ENCODE measurements at regions not wholly inside any gene's neighbourhood (a gene's known extent, or its start where the extent isn't known, plus 50 kb on each side); places are given as distances from the start of the nearest gene placed in this dataset.

- H3K27me3 Mint-ChIP-seq (ENCODE audit: low read depth): peaks cover 47% of the 10 kb centered on the region
- TF ChIP-seq GTF2I (CRISPR knock-in tag; conservative IDR thresholded peaks at IDR 0.05): no peak
- no peak for TF ChIP-seq PRRX2 (CRISPR knock-in tag; IDR thresholded peaks at IDR 0.05)
- TF ChIP-seq ZNF396 (CRISPR knock-in tag; IDR thresholded peaks at IDR 0.05; ENCODE audit: borderline replicate concordance): no peak
- TF ChIP-seq NR1H2 (CRISPR knock-in tag; IDR thresholded peaks at IDR 0.05): no peak
- no peak for TF ChIP-seq ZBTB43 (CRISPR knock-in tag; IDR thresholded peaks at IDR 0.05)
- no peak for TF ChIP-seq ZNF425 (CRISPR knock-in tag; conservative IDR thresholded peaks at IDR 0.05)
- TF ChIP-seq ZNF219 (CRISPR knock-in tag; IDR thresholded peaks at IDR 0.05; ENCODE audit: borderline replicate concordance): no peak
- no peak for TF ChIP-seq ZNF121 (CRISPR knock-in tag; IDR thresholded peaks at IDR 0.05)
- TF ChIP-seq, protein P1, sequence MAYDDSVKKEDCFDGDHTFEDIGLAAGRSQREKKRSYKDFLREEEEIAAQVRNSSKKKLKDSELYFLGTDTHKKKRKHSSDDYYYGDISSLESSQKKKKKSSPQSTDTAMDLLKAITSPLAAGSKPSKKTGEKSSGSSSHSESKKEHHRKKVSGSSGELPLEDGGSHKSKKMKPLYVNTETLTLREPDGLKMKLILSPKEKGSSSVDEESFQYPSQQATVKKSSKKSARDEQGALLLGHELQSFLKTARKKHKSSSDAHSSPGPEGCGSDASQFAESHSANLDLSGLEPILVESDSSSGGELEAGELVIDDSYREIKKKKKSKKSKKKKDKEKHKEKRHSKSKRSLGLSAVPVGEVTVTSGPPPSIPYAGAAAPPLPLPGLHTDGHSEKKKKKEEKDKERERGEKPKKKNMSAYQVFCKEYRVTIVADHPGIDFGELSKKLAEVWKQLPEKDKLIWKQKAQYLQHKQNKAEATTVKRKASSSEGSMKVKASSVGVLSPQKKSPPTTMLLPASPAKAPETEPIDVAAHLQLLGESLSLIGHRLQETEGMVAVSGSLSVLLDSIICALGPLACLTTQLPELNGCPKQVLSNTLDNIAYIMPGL (CRISPR knock-in tag; IDR thresholded peaks at IDR 0.05): no peak
- TF ChIP-seq FOXP1 (CRISPR knock-in tag; IDR thresholded peaks at IDR 0.05; ENCODE audit: borderline replicate concordance): no peak
- no peak for TF ChIP-seq GABPB1 (CRISPR knock-in tag; IDR thresholded peaks at IDR 0.05)
- no peak for TF ChIP-seq SP1 (CRISPR knock-in tag; conservative IDR thresholded peaks at IDR 0.05)
- no peak for TF ChIP-seq NFATC4 (CRISPR knock-in tag; IDR thresholded peaks at IDR 0.05)
- TF ChIP-seq USF1 (CRISPR knock-in tag; IDR thresholded peaks at IDR 0.05): no peak
- no peak for TF ChIP-seq FOXK1 (CRISPR knock-in tag; IDR thresholded peaks at IDR 0.05)
- no peak for TF ChIP-seq SOX15 (CRISPR knock-in tag; IDR thresholded peaks at IDR 0.05)
- TF ChIP-seq ZMAT4 (CRISPR knock-in tag; IDR thresholded peaks at IDR 0.05): no peak
- H3K27ac Mint-ChIP-seq: no peak overlapping the region
- no peak for ATAC-seq
- H3K4me3 Mint-ChIP-seq: no peak overlapping the region
- H3K4me1 Mint-ChIP-seq: no peaks in the 10 kb centered on the region
- CTCF ChIA-PET: no interaction called here
- peaks cover 59% of the 10 kb centered on the region for H3K9me3 Mint-ChIP-seq
- no peak for DNase-seq (ENCODE audit: low spot score)
- POLR2A ChIA-PET: no interaction called here
- peaks cover 66% of the 10 kb centered on the region for H3K36me3 Mint-ChIP-seq
Observed at GRCh38 chr20:29301624-29302259, 1955.7 kb upstream of the DEFB115 start.

DNA sequence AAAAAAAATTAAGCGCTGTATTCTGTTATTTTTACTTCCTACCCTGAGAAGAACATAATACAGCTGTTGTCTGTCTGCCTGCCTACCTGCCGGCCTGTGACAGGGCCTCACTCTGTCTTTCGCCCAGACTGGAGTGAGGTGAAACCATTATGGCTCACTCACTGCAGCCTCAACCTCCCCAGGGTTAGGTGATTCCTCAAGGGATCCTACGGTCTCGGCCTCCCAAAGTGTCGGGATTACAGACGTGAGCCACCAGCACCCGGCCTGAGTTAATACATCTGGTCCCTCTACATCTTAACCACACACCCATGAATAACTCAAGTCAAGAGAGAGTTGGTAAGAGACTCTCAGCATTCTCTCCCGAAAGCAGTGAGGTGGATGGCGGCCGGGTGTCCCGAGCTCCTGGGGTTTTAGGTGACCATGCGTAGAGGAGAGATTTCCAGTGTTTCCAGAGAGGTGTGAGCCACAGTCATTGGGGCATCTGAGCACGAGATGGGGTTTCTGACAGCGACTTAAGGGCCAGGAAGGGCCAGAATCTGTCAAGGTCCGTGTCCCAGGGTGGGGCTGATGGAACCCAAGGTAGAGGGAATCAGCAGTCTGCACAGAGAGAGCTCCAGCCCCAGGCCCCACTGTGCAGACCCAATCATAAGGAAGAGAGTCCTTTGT is 1954.4 kb upstream of the DEFB115 start:
- DNase-seq (ENCODE audit: low spot score) (no peak), ATAC-seq (no peak)
- Mint-ChIP-seq H3K9me3 (peaks cover 59% of the 10 kb centered on the region), H3K36me3 (peaks cover 66% of the 10 kb centered on the region), H3K4me3 (no peak overlapping the region), H3K27ac (no peak overlapping the region), H3K4me1 (no peaks in the 10 kb centered on the region), H3K27me3 (ENCODE audit: low read depth) (peaks cover 51% of the 10 kb centered on the region)
- POLR2A ChIA-PET: no interaction called here
- CTCF ChIA-PET: no interaction called here
- TF ChIP-seq, protein P2, sequence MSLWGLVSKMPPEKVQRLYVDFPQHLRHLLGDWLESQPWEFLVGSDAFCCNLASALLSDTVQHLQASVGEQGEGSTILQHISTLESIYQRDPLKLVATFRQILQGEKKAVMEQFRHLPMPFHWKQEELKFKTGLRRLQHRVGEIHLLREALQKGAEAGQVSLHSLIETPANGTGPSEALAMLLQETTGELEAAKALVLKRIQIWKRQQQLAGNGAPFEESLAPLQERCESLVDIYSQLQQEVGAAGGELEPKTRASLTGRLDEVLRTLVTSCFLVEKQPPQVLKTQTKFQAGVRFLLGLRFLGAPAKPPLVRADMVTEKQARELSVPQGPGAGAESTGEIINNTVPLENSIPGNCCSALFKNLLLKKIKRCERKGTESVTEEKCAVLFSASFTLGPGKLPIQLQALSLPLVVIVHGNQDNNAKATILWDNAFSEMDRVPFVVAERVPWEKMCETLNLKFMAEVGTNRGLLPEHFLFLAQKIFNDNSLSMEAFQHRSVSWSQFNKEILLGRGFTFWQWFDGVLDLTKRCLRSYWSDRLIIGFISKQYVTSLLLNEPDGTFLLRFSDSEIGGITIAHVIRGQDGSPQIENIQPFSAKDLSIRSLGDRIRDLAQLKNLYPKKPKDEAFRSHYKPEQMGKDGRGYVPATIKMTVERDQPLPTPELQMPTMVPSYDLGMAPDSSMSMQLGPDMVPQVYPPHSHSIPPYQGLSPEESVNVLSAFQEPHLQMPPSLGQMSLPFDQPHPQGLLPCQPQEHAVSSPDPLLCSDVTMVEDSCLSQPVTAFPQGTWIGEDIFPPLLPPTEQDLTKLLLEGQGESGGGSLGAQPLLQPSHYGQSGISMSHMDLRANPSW (CRISPR knock-in tag; conservative IDR thresholded peaks at IDR 0.05; ENCODE audit: low read depth): no peak
- TF ChIP-seq ZNF671 (CRISPR knock-in tag; IDR thresholded peaks at IDR 0.05) (no peak), ETV6 (CRISPR knock-in tag; IDR thresholded peaks at IDR 0.05) (no peak)
- TF ChIP-seq, protein P3, sequence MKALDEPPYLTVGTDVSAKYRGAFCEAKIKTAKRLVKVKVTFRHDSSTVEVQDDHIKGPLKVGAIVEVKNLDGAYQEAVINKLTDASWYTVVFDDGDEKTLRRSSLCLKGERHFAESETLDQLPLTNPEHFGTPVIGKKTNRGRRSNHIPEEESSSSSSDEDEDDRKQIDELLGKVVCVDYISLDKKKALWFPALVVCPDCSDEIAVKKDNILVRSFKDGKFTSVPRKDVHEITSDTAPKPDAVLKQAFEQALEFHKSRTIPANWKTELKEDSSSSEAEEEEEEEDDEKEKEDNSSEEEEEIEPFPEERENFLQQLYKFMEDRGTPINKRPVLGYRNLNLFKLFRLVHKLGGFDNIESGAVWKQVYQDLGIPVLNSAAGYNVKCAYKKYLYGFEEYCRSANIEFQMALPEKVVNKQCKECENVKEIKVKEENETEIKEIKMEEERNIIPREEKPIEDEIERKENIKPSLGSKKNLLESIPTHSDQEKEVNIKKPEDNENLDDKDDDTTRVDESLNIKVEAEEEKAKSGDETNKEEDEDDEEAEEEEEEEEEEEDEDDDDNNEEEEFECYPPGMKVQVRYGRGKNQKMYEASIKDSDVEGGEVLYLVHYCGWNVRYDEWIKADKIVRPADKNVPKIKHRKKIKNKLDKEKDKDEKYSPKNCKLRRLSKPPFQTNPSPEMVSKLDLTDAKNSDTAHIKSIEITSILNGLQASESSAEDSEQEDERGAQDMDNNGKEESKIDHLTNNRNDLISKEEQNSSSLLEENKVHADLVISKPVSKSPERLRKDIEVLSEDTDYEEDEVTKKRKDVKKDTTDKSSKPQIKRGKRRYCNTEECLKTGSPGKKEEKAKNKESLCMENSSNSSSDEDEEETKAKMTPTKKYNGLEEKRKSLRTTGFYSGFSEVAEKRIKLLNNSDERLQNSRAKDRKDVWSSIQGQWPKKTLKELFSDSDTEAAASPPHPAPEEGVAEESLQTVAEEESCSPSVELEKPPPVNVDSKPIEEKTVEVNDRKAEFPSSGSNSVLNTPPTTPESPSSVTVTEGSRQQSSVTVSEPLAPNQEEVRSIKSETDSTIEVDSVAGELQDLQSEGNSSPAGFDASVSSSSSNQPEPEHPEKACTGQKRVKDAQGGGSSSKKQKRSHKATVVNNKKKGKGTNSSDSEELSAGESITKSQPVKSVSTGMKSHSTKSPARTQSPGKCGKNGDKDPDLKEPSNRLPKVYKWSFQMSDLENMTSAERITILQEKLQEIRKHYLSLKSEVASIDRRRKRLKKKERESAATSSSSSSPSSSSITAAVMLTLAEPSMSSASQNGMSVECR (CRISPR knock-in tag; IDR thresholded peaks at IDR 0.05; ENCODE audit: borderline replicate concordance): no peak
